GM11168 (cell line): ENCODE measurements at regions not wholly inside any gene's neighbourhood (a gene's known extent, or its start where the extent isn't known, plus 50 kb on each side); places are given as distances from the start of the nearest gene placed in this dataset.
"Not testable (repeated sequence)": the region's sequence is repeated elsewhere in the genome, so short reads cannot be mapped to it uniquely, and the experiment has no call there.

Experiments used
- in situ Hi-C: fragments of 300-500 bp; cut with MboI; formaldehyde crosslinking; loops from one replicate; pipeline ENCODE4 v1.12.0; 2022; ENCODE audit warnings: low sequenced_read_pairs; ENCODE audit not compliant: unreplicated experiment

- in situ Hi-C loops = not testable (repeated sequence)
These were observed 279.9 kb downstream of the PLS3 start for GRCh38 chrX:115840729-115841409.

GRCh38 chrX:115850986-115851385 is 290.0 kb downstream of the PLS3 start:
- in situ Hi-C loops = loop anchor here (25.0 kb wide), 1 partner anchor 139 kb away; no protein-coding TSS in a partner anchor

DNA sequence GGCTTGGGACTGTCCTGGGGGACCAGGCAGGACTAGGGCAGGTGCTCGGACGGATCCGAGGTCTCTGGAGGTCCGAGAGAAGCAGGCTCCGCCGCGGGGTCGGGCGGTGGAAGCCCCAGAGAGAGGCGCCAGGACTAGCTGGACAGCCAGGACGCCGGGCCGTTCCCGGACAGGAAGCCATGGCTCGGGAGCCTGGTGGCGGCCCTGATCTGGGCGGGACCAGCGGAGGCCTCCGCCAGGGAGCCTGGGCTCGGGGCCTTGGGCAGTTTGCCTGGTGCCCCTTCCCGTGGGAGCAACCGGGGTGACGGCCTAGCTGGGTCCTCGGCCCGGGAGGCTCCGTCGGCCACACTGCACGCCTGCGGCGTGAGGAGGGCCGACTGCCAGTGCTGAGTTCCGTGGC is 292.3 kb downstream of the PLS3 start:
- in situ Hi-C loops = loop anchor here (25.0 kb wide), 1 partner anchor 141 kb away; no protein-coding TSS in a partner anchor

DNA sequence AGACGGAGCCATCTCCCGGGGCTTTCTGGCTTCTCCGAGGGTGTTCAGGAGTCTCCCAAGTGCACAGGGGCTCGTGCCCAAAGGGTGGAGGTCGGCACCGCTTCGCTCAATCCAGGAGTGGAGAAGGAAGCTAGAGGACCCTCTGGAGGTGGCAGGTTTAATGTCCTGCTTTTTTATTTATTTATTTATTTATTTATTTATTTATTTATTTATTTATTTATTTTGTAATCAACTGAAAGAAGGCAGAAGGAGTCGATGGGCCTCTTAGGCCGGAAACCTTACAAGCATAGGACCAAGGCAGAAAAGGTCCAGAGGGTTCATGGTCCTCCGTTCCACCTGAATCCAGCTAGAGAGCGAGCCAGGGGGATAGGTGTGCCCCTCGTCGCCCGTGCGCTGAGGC is 289.4 kb upstream of the AGTR2 start:
- in situ Hi-C loops = not testable (repeated sequence)

GRCh38 chrX:115884121-115884520 is 286.4 kb upstream of the AGTR2 start:
- in situ Hi-C loops = not testable (repeated sequence)

GRCh38 chrX:115888041-115888440 is 282.5 kb upstream of the AGTR2 start:
- in situ Hi-C loops = not testable (repeated sequence)

GRCh38 chrX:115888519-115888918 is 282.0 kb upstream of the AGTR2 start:
- in situ Hi-C loops = not testable (repeated sequence)

GRCh38 chrX:115889121-115889890 is 281.2 kb upstream of the AGTR2 start:
- in situ Hi-C loops = no loop called here

GRCh38 chrX:115892056-115892708 is 278.4 kb upstream of the AGTR2 start:
- in situ Hi-C loops = no loop called here

DNA sequence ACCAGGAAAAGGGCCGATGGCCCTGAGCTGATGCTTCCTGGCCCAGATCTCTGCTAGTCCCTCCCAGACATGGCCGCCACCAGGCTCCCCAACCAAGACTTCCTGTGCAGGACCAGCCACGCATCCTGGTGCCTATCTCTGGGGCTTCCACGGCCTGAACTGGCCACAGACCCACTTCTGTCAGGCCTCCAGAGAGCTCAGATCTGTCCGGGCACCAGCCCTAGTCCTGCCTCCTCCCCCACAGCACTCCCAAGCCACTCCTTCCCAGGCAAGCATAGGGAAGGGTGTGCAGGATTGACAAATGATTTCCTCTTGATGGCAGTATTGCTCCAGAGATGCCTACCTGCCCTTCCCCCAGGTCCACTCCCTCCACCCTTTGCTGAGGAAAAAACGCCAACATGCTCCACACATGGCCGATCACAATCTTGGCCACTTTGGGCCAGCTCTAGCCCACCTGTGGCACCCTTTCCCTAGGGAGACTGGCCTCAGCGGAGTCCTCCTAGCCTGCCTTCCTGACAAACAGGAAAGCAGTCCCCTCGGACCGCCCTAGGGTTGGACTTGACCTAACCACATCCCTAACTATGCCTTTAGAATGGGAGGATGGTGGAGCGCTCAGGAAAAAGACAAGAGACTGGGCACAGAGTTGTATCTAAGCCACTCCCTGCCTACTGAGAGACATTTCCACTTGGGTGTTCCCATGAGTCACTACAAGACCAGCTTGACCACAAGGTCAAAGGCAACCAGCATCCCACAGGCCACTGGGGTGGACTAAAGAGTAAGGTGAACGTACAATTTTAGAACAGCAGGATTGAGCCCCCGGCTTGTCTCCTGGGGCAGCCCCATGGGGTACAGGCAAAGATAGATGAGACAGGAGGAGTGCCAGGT is 277.5 kb upstream of the AGTR2 start:
- in situ Hi-C loops = no loop called here

DNA sequence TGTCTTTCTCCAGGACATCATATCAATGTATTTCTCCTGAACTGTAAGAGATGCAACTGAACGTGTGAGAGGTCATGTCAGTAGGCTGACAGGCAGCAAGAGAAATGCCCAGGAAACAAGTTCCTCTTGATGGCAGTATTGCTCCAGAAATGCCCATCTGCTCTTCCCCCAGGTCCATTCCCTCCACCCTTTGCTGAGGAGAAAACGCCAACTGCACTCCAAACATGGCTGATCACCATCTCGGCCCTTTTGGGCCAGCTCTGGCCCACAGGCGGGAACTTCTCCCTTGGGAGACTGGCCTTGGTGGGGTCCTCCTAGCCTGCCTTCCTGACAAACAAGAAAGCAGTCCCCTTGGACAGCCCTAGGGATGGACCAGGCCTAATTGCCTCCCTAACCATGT is 276.5 kb upstream of the AGTR2 start:
- in situ Hi-C loops = no loop called here

DNA sequence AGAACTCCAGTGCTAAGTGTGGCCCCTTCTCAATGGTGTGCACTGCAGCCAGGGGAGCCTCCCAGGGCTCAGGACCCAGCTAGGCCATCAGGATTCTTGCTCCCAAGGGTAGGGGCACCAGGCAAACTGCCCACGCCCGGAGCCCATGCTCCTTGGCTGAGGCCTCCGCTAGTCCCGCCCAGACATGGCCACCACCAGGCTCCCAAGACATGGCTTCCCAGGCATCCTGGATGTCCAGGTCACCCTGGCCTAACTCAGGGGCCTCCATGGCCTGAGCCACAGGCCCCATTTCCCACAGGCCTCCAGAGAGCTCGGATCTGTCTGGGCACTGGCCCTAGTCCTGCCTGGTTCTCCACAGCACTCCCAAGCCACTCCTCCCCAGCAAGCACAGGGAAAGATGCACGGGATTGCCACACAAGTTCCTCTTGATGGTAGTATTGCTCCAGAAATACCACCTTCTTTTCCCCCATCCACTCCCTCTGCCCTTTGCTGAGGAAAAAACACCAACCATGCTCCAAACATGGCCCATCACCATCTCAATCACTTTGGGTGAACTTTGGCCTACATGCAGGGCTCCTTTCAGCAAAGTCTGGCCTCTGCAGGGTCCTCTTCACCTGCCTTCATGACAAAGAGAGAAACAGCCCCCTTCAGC is 274.7 kb upstream of the AGTR2 start:
- in situ Hi-C loops = no loop called here

DNA sequence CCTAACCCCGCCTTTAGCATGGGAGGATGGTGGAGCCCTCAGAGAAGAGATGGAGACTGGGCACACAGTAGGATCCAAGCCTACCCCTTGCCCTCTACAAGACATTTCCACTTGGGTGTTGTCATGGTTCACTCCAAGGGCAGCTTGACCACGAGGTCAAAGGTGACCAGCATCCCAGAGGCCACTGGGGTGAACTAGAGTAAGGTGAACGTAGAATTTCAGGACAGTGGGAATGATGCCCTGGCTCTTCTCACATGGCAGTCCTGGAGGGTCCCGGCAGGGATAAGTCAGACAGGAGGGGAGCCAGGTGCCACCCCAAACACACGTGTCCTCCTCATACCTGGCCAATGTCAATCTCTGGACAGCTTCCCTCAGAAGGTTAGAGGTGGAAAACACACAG is 274.2 kb upstream of the AGTR2 start:
- in situ Hi-C loops = no loop called here

- in situ Hi-C loops = no loop called here
These were observed 272.6 kb upstream of the AGTR2 start for GRCh38 chrX:115897956-115898355.

DNA sequence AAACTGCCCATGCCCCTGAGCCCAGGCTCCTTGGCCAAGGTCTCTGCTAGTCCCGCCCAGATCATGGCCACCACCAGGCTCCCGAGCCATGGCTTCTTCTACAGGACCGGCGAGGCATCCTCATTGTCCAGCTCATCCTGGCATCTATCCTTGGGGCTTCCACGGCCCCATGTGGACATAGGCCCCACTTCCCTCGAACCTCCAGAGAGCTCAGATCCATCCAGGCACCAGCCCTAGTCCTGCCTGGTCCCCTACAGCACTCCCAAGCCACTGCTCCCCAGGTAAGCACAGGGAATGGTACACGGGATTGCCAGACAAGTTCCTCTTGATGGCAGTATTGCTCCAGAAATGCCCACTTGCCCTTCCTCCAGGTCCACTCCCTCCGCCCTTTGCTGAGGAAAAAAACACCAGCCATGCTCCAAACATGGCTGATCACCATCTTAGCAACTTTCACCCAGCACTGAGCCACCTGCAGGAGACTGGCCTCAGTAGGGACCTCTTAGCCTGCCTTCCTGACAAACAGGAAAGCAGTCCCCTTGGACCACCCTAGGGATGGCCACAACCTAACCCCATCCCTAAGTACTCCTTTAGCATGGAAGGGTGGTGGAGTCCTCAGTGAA is 272.1 kb upstream of the AGTR2 start:
- in situ Hi-C loops = no loop called here

- in situ Hi-C loops = loop anchor here (25.0 kb wide), 1 partner anchor 163 kb away; no protein-coding TSS in a partner anchor
These were observed 270.1 kb upstream of the AGTR2 start for GRCh38 chrX:115900425-115900824.

- in situ Hi-C loops = loop anchor here (25.0 kb wide), 1 partner anchor 164 kb away; no protein-coding TSS in a partner anchor
These were observed 269.3 kb upstream of the AGTR2 start for GRCh38 chrX:115901241-115901640.

DNA sequence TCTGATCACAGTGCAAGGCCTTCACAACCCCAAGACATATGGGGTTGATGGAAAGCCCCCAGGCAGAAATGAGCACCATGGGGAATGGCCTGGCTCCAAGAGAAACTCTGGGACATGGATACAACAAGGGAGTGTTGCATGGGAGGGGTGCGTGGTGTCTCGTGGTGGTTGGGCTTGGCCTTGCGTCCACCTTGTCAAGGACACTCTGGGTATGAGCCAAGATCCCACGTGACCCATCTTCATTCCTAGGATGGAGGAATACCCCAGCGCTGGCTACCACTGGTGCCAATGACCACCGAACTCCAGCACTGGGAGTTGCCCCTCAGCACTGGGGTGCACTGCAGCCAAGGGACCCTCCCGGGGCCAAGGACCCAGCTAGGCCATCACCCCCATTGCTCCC is 267.5 kb upstream of the AGTR2 start:
- in situ Hi-C loops = loop anchor here (25.0 kb wide), 1 partner anchor 166 kb away; no protein-coding TSS in a partner anchor

DNA sequence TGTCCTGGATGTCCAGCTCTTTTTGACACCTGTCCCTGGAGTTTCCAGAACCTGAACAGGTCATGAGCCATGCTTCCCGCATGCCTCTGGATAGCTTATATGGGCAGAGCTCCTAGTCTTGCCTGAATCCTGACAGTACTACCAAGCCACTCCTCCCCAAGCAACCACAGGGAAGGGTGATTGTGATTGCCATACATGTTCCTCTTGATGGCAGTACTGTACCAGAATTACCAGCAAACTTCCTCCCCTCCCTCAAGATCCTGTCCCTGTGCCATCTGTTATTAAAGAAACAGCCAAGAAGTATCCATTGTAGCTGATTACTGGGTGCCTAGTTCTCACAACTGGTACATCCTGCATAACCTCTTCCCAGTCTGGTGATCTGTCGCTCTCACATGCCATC is 264.3 kb upstream of the AGTR2 start:
- in situ Hi-C loops = loop anchor here (25.0 kb wide), 1 partner anchor 169 kb away; no protein-coding TSS in a partner anchor
